ENCODE measurements at regions not wholly inside any gene's neighbourhood (a gene's known extent, or its start where the extent isn't known, plus 50 kb on each side); places are given as distances from the start of the nearest gene placed in this dataset.

DNA sequence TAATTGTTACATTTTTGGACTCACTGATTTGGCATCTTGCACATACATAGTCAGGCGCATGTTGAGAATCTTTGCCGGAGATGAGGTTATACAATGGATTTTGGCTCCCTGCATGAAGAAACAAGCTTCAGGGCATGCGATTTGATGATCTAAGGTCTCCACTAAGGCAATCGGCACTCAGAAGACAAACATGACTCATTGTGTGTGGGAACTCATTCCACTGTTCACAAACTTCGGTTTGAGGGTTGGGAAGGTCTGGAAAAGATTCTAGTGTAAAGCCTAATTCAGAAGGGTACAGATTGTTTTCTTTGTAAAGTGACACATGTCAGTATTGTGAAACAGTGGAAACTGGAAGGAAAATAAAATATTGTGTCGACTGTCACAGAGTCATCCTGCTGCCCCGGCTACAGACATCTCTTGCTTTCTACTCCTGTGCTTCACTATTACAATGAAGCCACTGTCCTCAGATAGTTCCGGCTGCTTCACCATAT lies 192.6 kb upstream of the HMGA2 start:
- TF ChIP-seq POLR2A (IDR thresholded peaks at IDR 0.05) = no peak
- TF ChIP-seq, protein P1, sequence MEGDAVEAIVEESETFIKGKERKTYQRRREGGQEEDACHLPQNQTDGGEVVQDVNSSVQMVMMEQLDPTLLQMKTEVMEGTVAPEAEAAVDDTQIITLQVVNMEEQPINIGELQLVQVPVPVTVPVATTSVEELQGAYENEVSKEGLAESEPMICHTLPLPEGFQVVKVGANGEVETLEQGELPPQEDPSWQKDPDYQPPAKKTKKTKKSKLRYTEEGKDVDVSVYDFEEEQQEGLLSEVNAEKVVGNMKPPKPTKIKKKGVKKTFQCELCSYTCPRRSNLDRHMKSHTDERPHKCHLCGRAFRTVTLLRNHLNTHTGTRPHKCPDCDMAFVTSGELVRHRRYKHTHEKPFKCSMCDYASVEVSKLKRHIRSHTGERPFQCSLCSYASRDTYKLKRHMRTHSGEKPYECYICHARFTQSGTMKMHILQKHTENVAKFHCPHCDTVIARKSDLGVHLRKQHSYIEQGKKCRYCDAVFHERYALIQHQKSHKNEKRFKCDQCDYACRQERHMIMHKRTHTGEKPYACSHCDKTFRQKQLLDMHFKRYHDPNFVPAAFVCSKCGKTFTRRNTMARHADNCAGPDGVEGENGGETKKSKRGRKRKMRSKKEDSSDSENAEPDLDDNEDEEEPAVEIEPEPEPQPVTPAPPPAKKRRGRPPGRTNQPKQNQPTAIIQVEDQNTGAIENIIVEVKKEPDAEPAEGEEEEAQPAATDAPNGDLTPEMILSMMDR (IDR thresholded peaks at IDR 0.05) = no peak
